ENCODE measurements at regions not wholly inside any gene's neighbourhood (a gene's known extent, or its start where the extent isn't known, plus 50 kb on each side); places are given as distances from the start of the nearest gene placed in this dataset.

GRCh38 chr2:37848451-37848850 lies 76.6 kb upstream of the RMDN2 start:
- ATAC-seq (no peak), DNase-seq (ENCODE audit: low spot score in 2 of 2) (no peak)
- no peak overlapping the region for H3K27ac Mint-ChIP-seq
- H3K4me3 Mint-ChIP-seq = no peak overlapping the region
- H3K4me1 Mint-ChIP-seq = peaks cover 23% of the 10 kb centered on the region
- H3K36me3 Mint-ChIP-seq = no peaks in the 10 kb centered on the region
- H3K9me3 Mint-ChIP-seq = no peaks in the 10 kb centered on the region

GRCh38 chr2:37849911-37850310 lies 75.2 kb upstream of the RMDN2 start:
- ATAC-seq (peak; percentile 86), DNase-seq (ENCODE audit: low spot score in 2 of 2) (no peak)
- H3K36me3 Mint-ChIP-seq = no peaks in the 10 kb centered on the region
- peaks cover 23% of the 10 kb centered on the region for H3K4me1 Mint-ChIP-seq
- no peaks in the 10 kb centered on the region for H3K9me3 Mint-ChIP-seq
- H3K4me3 Mint-ChIP-seq = no peak overlapping the region
- H3K27ac Mint-ChIP-seq = peak overlapping the region; percentile 53

GRCh38 chr2:37851428-37851827 lies 73.7 kb upstream of the RMDN2 start:
- no peak for DNase-seq (ENCODE audit: low spot score in 2 of 2)
- H3K9me3 Mint-ChIP-seq = no peaks in the 10 kb centered on the region
- peak overlapping the region; percentile 87 for H3K27ac Mint-ChIP-seq
- ATAC-seq = peak; percentile 6
- peak overlapping the region; percentile 36 for H3K4me3 Mint-ChIP-seq
- no peaks in the 10 kb centered on the region for H3K36me3 Mint-ChIP-seq
- H3K4me1 Mint-ChIP-seq = peaks cover 23% of the 10 kb centered on the region

- H3K27ac Mint-ChIP-seq = peak overlapping the region; percentile 87
- ATAC-seq (peak; percentile 75), DNase-seq (ENCODE audit: low spot score in 2 of 2) (no peak)
- H3K4me3 Mint-ChIP-seq = peak overlapping the region; percentile 36
- peaks cover 23% of the 10 kb centered on the region for H3K4me1 Mint-ChIP-seq
- no peaks in the 10 kb centered on the region for H3K9me3 Mint-ChIP-seq
- H3K36me3 Mint-ChIP-seq = no peaks in the 10 kb centered on the region
Measured at GRCh38 chr2:37851828-37852584, 73.1 kb upstream of the RMDN2 start.

- Mint-ChIP-seq H3K27ac (no peak overlapping the region), H3K4me1 (peaks cover 23% of the 10 kb centered on the region), H3K4me3 (no peak overlapping the region), H3K9me3 (no peaks in the 10 kb centered on the region), H3K36me3 (no peaks in the 10 kb centered on the region)
- ATAC-seq (no peak), DNase-seq (ENCODE audit: low spot score in 2 of 2) (no peak)
Measured at GRCh38 chr2:37852585-37853014, 72.5 kb upstream of the RMDN2 start.

- Mint-ChIP-seq H3K9me3 (no peaks in the 10 kb centered on the region), H3K4me1 (peaks cover 28% of the 10 kb centered on the region), H3K36me3 (no peaks in the 10 kb centered on the region), H3K4me3 (no peak overlapping the region), H3K27ac (peak overlapping the region; percentile 71)
- no peak for DNase-seq (ENCODE audit: low spot score in 2 of 2)
- no peak for ATAC-seq
Measured at GRCh38 chr2:37854676-37855282, 70.3 kb upstream of the RMDN2 start.

GRCh38 chr2:37855283-37856041 lies 69.6 kb upstream of the RMDN2 start:
- Mint-ChIP-seq H3K27ac (peak overlapping the region; percentile 71), H3K4me1 (peaks cover 22% of the 10 kb centered on the region), H3K4me3 (no peak overlapping the region), H3K9me3 (no peaks in the 10 kb centered on the region), H3K36me3 (no peaks in the 10 kb centered on the region)
- no peak for DNase-seq (ENCODE audit: low spot score in 2 of 2)
- ATAC-seq = no peak

GRCh38 chr2:37856101-37856751 lies 68.9 kb upstream of the RMDN2 start:
- no peak for ATAC-seq
- peak overlapping the region; percentile 78 for H3K27ac Mint-ChIP-seq
- no peaks in the 10 kb centered on the region for H3K9me3 Mint-ChIP-seq
- no peak overlapping the region for H3K4me3 Mint-ChIP-seq
- DNase-seq (ENCODE audit: low spot score in 2 of 2) = no peak
- H3K36me3 Mint-ChIP-seq = no peaks in the 10 kb centered on the region
- H3K4me1 Mint-ChIP-seq = peaks cover 18% of the 10 kb centered on the region

- no peak for DNase-seq (ENCODE audit: low spot score in 2 of 2)
- H3K4me3 Mint-ChIP-seq = no peak overlapping the region
- H3K36me3 Mint-ChIP-seq = no peaks in the 10 kb centered on the region
- no peak overlapping the region for H3K27ac Mint-ChIP-seq
- peaks cover 6% of the 10 kb centered on the region for H3K4me1 Mint-ChIP-seq
- no peaks in the 10 kb centered on the region for H3K9me3 Mint-ChIP-seq
- ATAC-seq = no peak
Measured at GRCh38 chr2:37857575-37858399, 67.3 kb upstream of the RMDN2 start.

GRCh38 chr2:37858400-37858711 lies 66.7 kb upstream of the RMDN2 start:
- H3K4me3 Mint-ChIP-seq = no peak overlapping the region
- no peaks in the 10 kb centered on the region for H3K9me3 Mint-ChIP-seq
- no peaks in the 10 kb centered on the region for H3K36me3 Mint-ChIP-seq
- no peak for DNase-seq (ENCODE audit: low spot score in 2 of 2)
- H3K4me1 Mint-ChIP-seq = peaks cover 6% of the 10 kb centered on the region
- no peak for ATAC-seq
- H3K27ac Mint-ChIP-seq = no peak overlapping the region

GRCh38 chr2:37858725-37859267 lies 66.3 kb upstream of the RMDN2 start:
- H3K9me3 Mint-ChIP-seq = no peaks in the 10 kb centered on the region
- no peak overlapping the region for H3K4me3 Mint-ChIP-seq
- no peak for DNase-seq (ENCODE audit: low spot score in 2 of 2)
- H3K4me1 Mint-ChIP-seq = peaks cover 6% of the 10 kb centered on the region
- H3K36me3 Mint-ChIP-seq = no peaks in the 10 kb centered on the region
- peak; percentile 45 for ATAC-seq
- H3K27ac Mint-ChIP-seq = no peak overlapping the region

- Mint-ChIP-seq H3K36me3 (no peaks in the 10 kb centered on the region), H3K9me3 (no peaks in the 10 kb centered on the region), H3K27ac (no peak overlapping the region), H3K4me1 (peaks cover 6% of the 10 kb centered on the region), H3K4me3 (no peak overlapping the region)
- DNase-seq (ENCODE audit: low spot score in 2 of 2) (no peak), ATAC-seq (no peak)
Measured at GRCh38 chr2:37862620-37863019, 62.5 kb upstream of the RMDN2 start.

- no peak for ATAC-seq
- Mint-ChIP-seq H3K4me1 (peaks cover 4% of the 10 kb centered on the region), H3K4me3 (no peak overlapping the region), H3K9me3 (no peaks in the 10 kb centered on the region), H3K27ac (no peak overlapping the region), H3K36me3 (no peaks in the 10 kb centered on the region)
- no peak for DNase-seq (ENCODE audit: low spot score in 2 of 2)
Measured at GRCh38 chr2:37864217-37864616, 60.9 kb upstream of the RMDN2 start.

- Mint-ChIP-seq H3K9me3 (no peaks in the 10 kb centered on the region), H3K27ac (no peak overlapping the region)
Measured at GRCh38 chr2:37865640-37866039, 59.4 kb upstream of the RMDN2 start.

More at GRCh38 chr2:37865640-37866039, 59.4 kb upstream of the RMDN2 start:
- Mint-ChIP-seq H3K36me3 (no peaks in the 10 kb centered on the region), H3K4me3 (no peak overlapping the region), H3K4me1 (peaks cover 7% of the 10 kb centered on the region)
- no peak for ATAC-seq
- DNase-seq (ENCODE audit: low spot score in 2 of 2) = no peak

All from stimulated activated effector memory CD8-positive, alpha-beta T cell treated with anti-CD3 and anti-CD28 coated beads, Interleukin-12 subunit alpha, Interleukin-12 subunit beta, amount 100 ng/mL, for 72 hours (primary cell).